HG03108 (cell line): ENCODE measurements at regions not wholly inside any gene's neighbourhood (a gene's known extent, or its start where the extent isn't known, plus 50 kb on each side); places are given as distances from the start of the nearest gene placed in this dataset.

Experiments used
- ATAC-seq: cut with Tn5 transposase; IDR thresholded peaks from one replicate; pipeline ENCODE4 v1.9.1; 2021; ENCODE audit warnings: moderate library complexity; ENCODE audit not compliant: unreplicated experiment

- no peak for ATAC-seq
Observed at GRCh38 chr4:176005766-176006165, 59.9 kb upstream of the WDR17 start.

GRCh38 chr4:176009254-176009653, 56.4 kb upstream of the WDR17 start:
- no peak for ATAC-seq

GRCh38 chr4:176011529-176011928, 54.1 kb upstream of the WDR17 start:
- no peak for ATAC-seq

- peak; percentile 92 for ATAC-seq
Observed at GRCh38 chr4:176013476-176014247, 52.0 kb upstream of the WDR17 start.

- no peak for ATAC-seq
Observed at GRCh38 chr4:176014583-176015108, 51.0 kb upstream of the WDR17 start.
